Tibial nerve (tissue), 4 donors: ENCODE measurements at regions not wholly inside any gene's neighbourhood (a gene's known extent, or its start where the extent isn't known, plus 50 kb on each side); places are given as distances from the start of the nearest gene placed in this dataset.

ENCODE experiments used
- DNase-seq, 2 donors: peaks; one replicate each; pipeline ENCODE4 v3.0.0-alpha.2; 2019; ENCODE audit warnings: low spot score in 2 of 2
- H3K27ac ChIP-seq, 4 donors: fragments of 200-600 bp; sonication (generic) in 3 of 4; one replicate each; pipeline ENCODE4 v1.5.1; 2017 to 2019; ENCODE audit warnings: mild to moderate bottlenecking in 1 of 4
- H3K27me3 ChIP-seq, 2 donors: fragments of 200-600 bp; sonication (generic) in 1 of 2; one replicate each; pipeline versions ENCODE4 v1.5.1 to v1.6.0; 2017 to 2019
- H3K36me3 ChIP-seq, 3 donors: fragments of 200-600 bp; sonication (generic); one replicate each; pipeline ENCODE4 v1.5.1; 2018 to 2019
- H3K4me1 ChIP-seq, 4 donors: fragments of 200-600 bp; sonication (generic) in 3 of 4; one replicate each; pipeline ENCODE4 v1.5.1; 2017 to 2019
- H3K4me3 ChIP-seq, 4 donors: fragments of 200-600 bp; sonication (generic) in 3 of 4; one replicate each; pipeline ENCODE4 v1.5.1; 2017 to 2019; ENCODE audit warnings: mild to moderate bottlenecking in 1 of 4, moderate library complexity in 1 of 4
- H3K9me3 ChIP-seq, 4 donors: fragments of 200-600 bp; sonication (generic) in 3 of 4; one replicate each; pipeline ENCODE4 v1.5.1; 2017 to 2019
- CTCF ChIP-seq, 5 experiments: fragments of 200-600 bp in 3 of 5; fragments of 450-650 bp in 2 of 5; sonication (generic) in 3 of 5; IDR thresholded peaks; one replicate each; pipeline ENCODE4 v1.5.1; 2016 to 2019; ENCODE audit warnings: antibody characterized with exemption in 5 of 5, mild to moderate bottlenecking in 3 of 5, moderate library complexity in 2 of 5
- EP300 ChIP-seq, 2 donors: sonication (generic); formaldehyde crosslinking; IDR thresholded peaks; one replicate each; pipeline ENCODE4 v1.6.1; 2017; ENCODE audit warnings: antibody characterized with exemption in 2 of 2, mild to moderate bottlenecking in 1 of 2
- POLR2A ChIP-seq, 2 donors: fragments of 450-650 bp; IDR thresholded peaks; one replicate each; pipeline ENCODE4 v1.6.1; 2017; ENCODE audit warnings: antibody characterized with exemption in 2 of 2, mild to moderate bottlenecking in 2 of 2, moderate library complexity in 2 of 2
- WGBS, 2 donors: methylation state at CpG; one replicate each; pipeline ENCODE4 v1.1.5; 2018; 5-methylcytosine and 5-hydroxymethylcytosine counted together

- 76 to 81% methylated on average over 6 of the region's 6 CpGs for WGBS, 2 donors
- Histone ChIP-seq H3K27me3 (no peaks in the 10 kb centered on the region), H3K4me1 (no peaks in the 10 kb centered on the region), H3K27ac (no peak overlapping the region), H3K4me3 (no peak overlapping the region), H3K36me3 (no peaks in the 10 kb centered on the region), H3K9me3 (peaks cover 0 to 6% (median 0%) of the 10 kb centered on the region in 4 donors)
- TF ChIP-seq POLR2A (IDR thresholded peaks at IDR 0.05) (no peak), CTCF (IDR thresholded peaks at IDR 0.05) (no peak), EP300 (IDR thresholded peaks at IDR 0.05) (no peak)
- no peak for DNase-seq
Observed at GRCh38 chr5:8034852-8035251, 165.9 kb downstream of the MTRR start.

DNA sequence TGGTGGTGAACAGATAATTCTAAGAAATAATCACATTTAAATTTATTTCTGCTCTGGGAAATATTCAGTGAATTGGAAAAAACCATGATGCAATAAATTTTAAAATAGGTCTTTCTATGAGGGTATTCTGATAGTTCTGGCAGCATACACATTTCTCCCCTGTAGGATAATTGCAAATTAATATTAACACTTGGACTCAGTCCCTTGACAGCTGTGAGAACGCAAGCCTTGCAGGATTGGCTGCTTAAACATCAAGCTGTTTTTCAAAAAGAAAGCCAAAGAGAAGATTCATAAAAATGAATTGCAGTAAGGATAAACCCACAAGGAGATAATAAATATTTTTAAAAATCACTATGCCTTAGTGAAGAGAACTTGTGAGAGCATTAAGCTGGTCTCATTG is 180.0 kb downstream of the MTRR start:
- Histone ChIP-seq H3K27ac (no peak overlapping the region), H3K36me3 (no peaks in the 10 kb centered on the region), H3K4me3 (no peak overlapping the region), H3K27me3 (no peaks in the 10 kb centered on the region), H3K4me1 (no peaks in the 10 kb centered on the region), H3K9me3 (no peaks in the 10 kb centered on the region)
- WGBS, 2 donors: 56 to 58% methylated on average over 1 of the region's 1 CpG
- TF ChIP-seq CTCF (IDR thresholded peaks at IDR 0.05): no peak
- no peak for TF ChIP-seq EP300 (IDR thresholded peaks at IDR 0.05)
- no peak for TF ChIP-seq POLR2A (IDR thresholded peaks at IDR 0.05)
- no peak for DNase-seq

GRCh38 chr5:8050616-8051175 is 181.7 kb downstream of the MTRR start:
- H3K9me3 ChIP-seq: no peaks in the 10 kb centered on the region
- H3K27ac ChIP-seq: no peak overlapping the region
- H3K36me3 ChIP-seq: no peaks in the 10 kb centered on the region
- DNase-seq: no peak
- no peaks in the 10 kb centered on the region for H3K27me3 ChIP-seq
- TF ChIP-seq EP300 (IDR thresholded peaks at IDR 0.05): no peak
- no peak for TF ChIP-seq POLR2A (IDR thresholded peaks at IDR 0.05)
- no peak for TF ChIP-seq CTCF (IDR thresholded peaks at IDR 0.05)
- no peak overlapping the region for H3K4me3 ChIP-seq
- 57 to 60% methylated on average over 2 of the region's 2 CpGs for WGBS, 2 donors
- no peaks in the 10 kb centered on the region for H3K4me1 ChIP-seq

DNA sequence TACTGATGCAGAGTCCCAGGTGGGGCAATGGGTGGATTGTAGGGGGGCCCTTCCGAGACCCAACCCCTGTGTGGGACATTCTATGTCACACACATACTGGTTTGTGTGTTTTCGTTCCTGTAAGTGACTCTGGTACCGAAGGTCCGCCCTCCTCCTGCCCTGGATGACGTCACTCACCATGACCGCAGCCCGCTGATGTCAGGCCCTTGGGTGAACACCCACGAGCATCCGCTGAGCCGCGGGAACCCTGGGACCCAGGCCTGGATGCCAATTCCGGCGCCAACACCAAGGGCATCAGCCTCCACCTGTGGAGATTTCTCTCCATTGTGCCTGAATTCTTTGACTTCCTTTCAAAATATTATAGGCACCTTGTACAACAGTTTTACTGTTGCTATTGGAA is 184.3 kb downstream of the MTRR start:
- H3K9me3 ChIP-seq: no peaks in the 10 kb centered on the region
- TF ChIP-seq EP300 (IDR thresholded peaks at IDR 0.05) (no peak), POLR2A (IDR thresholded peaks at IDR 0.05) (no peak), CTCF (IDR thresholded peaks at IDR 0.05) (no peak)
- H3K27ac ChIP-seq: no peak overlapping the region
- DNase-seq: no peak
- no peaks in the 10 kb centered on the region for H3K4me1 ChIP-seq
- H3K36me3 ChIP-seq: no peaks in the 10 kb centered on the region
- H3K27me3 ChIP-seq: no peaks in the 10 kb centered on the region
- no peak overlapping the region for H3K4me3 ChIP-seq
- 91 to 92% methylated on average over 13 of the region's 13 CpGs for WGBS, 2 donors

- no peak overlapping the region for H3K27ac ChIP-seq
- no peaks in the 10 kb centered on the region for H3K27me3 ChIP-seq
- H3K4me1 ChIP-seq: no peaks in the 10 kb centered on the region
- WGBS, 2 donors: 52 to 57% methylated on average over 7 of the region's 7 CpGs
- H3K9me3 ChIP-seq: no peaks in the 10 kb centered on the region
- H3K4me3 ChIP-seq: no peak overlapping the region
- H3K36me3 ChIP-seq: no peaks in the 10 kb centered on the region
- TF ChIP-seq CTCF (IDR thresholded peaks at IDR 0.05) (no peak), EP300 (IDR thresholded peaks at IDR 0.05) (no peak), POLR2A (IDR thresholded peaks at IDR 0.05) (no peak)
- peak in 1 of 2 donors; percentile 33 for DNase-seq
Observed at GRCh38 chr5:8057769-8058168, 188.8 kb downstream of the MTRR start.
